ENCODE measurements at regions not wholly inside any gene's neighbourhood (a gene's known extent, or its start where the extent isn't known, plus 50 kb on each side); places are given as distances from the start of the nearest gene placed in this dataset.

GRCh38 chr15:66894986-66895780, 170.2 kb upstream of the SMAD3 start:
- H3K4me1 ChIP-seq (ENCODE audit: insufficient read depth, low read length, severe bottlenecking): no peaks in the 10 kb centered on the region
- H3K27ac ChIP-seq (ENCODE audit: low read depth, low read length, poor library complexity, severe bottlenecking): no peak overlapping the region
- no peaks in the 10 kb centered on the region for H4K20me1 ChIP-seq (ENCODE audit: insufficient read depth, low read length)
- no peak for TF ChIP-seq CTCF (IDR thresholded peaks at IDR 0.05; ENCODE audit: low read length)
- no peak for TF ChIP-seq EZH2 (IDR thresholded peaks at IDR 0.05; ENCODE audit: borderline replicate concordance, low read length)
- H2AFZ ChIP-seq (ENCODE audit: low read length): no peak overlapping the region
- H3K9ac ChIP-seq (ENCODE audit: low read length): no peak overlapping the region
- H3K4me2 ChIP-seq (ENCODE audit: low read length): no peak overlapping the region
- H3K9me2 ChIP-seq (ENCODE audit: low read depth, low read length): no peaks in the 10 kb centered on the region
- no peaks in the 10 kb centered on the region for H3K36me3 ChIP-seq (ENCODE audit: insufficient read depth, low read length)
- no peaks in the 10 kb centered on the region for H3F3A ChIP-seq (ENCODE audit: insufficient read depth, low read length)
- H3K27me3 ChIP-seq (ENCODE audit: insufficient read depth, low read length): no peaks in the 10 kb centered on the region
- no peak overlapping the region for H3K4me3 ChIP-seq (ENCODE audit: low read depth, low read length, poor library complexity, severe bottlenecking)
- H3K79me2 ChIP-seq (ENCODE audit: insufficient read depth, low read length): no peaks in the 10 kb centered on the region
- no peaks in the 10 kb centered on the region for H3K9me3 ChIP-seq (ENCODE audit: low read length)

- Histone ChIP-seq H3K79me2 (ENCODE audit: insufficient read depth, low read length) (no peaks in the 10 kb centered on the region), H3K27me3 (ENCODE audit: insufficient read depth, low read length) (no peaks in the 10 kb centered on the region), H3K9me3 (ENCODE audit: low read length) (no peaks in the 10 kb centered on the region), H2AFZ (ENCODE audit: low read length) (no peak overlapping the region), H3K4me3 (ENCODE audit: low read depth, low read length, poor library complexity, severe bottlenecking) (no peak overlapping the region), H3F3A (ENCODE audit: insufficient read depth, low read length) (no peaks in the 10 kb centered on the region), H3K9ac (ENCODE audit: low read length) (no peak overlapping the region), H3K4me2 (ENCODE audit: low read length) (no peak overlapping the region), H3K36me3 (ENCODE audit: insufficient read depth, low read length) (no peaks in the 10 kb centered on the region), H4K20me1 (ENCODE audit: insufficient read depth, low read length) (no peaks in the 10 kb centered on the region), H3K4me1 (ENCODE audit: insufficient read depth, low read length, severe bottlenecking) (no peaks in the 10 kb centered on the region), H3K27ac (ENCODE audit: low read depth, low read length, poor library complexity, severe bottlenecking) (no peak overlapping the region), H3K9me2 (ENCODE audit: low read depth, low read length) (no peaks in the 10 kb centered on the region)
- no peak for TF ChIP-seq CTCF (IDR thresholded peaks at IDR 0.05; ENCODE audit: low read length)
Observed at GRCh38 chr15:66895794-66896453, 169.5 kb upstream of the SMAD3 start.

GRCh38 chr15:66896611-66897010, 168.8 kb upstream of the SMAD3 start:
- TF ChIP-seq CTCF (IDR thresholded peaks at IDR 0.05; ENCODE audit: low read length) (no peak), EZH2 (IDR thresholded peaks at IDR 0.05; ENCODE audit: borderline replicate concordance, low read length) (no peak)
- H3K27me3 ChIP-seq (ENCODE audit: insufficient read depth, low read length): no peaks in the 10 kb centered on the region
- H4K20me1 ChIP-seq (ENCODE audit: insufficient read depth, low read length): no peaks in the 10 kb centered on the region
- H3K9ac ChIP-seq (ENCODE audit: low read length): no peak overlapping the region
- H3K9me2 ChIP-seq (ENCODE audit: low read depth, low read length): no peaks in the 10 kb centered on the region
- no peaks in the 10 kb centered on the region for H3K79me2 ChIP-seq (ENCODE audit: insufficient read depth, low read length)
- no peak overlapping the region for H2AFZ ChIP-seq (ENCODE audit: low read length)
- H3K27ac ChIP-seq (ENCODE audit: low read depth, low read length, poor library complexity, severe bottlenecking): no peak overlapping the region
- no peaks in the 10 kb centered on the region for H3F3A ChIP-seq (ENCODE audit: insufficient read depth, low read length)
- no peaks in the 10 kb centered on the region for H3K9me3 ChIP-seq (ENCODE audit: low read length)
- H3K36me3 ChIP-seq (ENCODE audit: insufficient read depth, low read length): no peaks in the 10 kb centered on the region
- H3K4me2 ChIP-seq (ENCODE audit: low read length): no peak overlapping the region
- no peaks in the 10 kb centered on the region for H3K4me1 ChIP-seq (ENCODE audit: insufficient read depth, low read length, severe bottlenecking)
- H3K4me3 ChIP-seq (ENCODE audit: low read depth, low read length, poor library complexity, severe bottlenecking): no peak overlapping the region
